Neural cell (in vitro differentiated cells): ENCODE measurements at regions not wholly inside any gene's neighbourhood (a gene's known extent, or its start where the extent isn't known, plus 50 kb on each side); places are given as distances from the start of the nearest gene placed in this dataset.

Experiments used
- EP300 ChIP-seq: fragments of 450-650 bp; conservative IDR thresholded peaks from 2 replicates; pipeline ENCODE4 v1.6.1; 2014; ENCODE audit warnings: antibody characterized with exemption, mild to moderate bottlenecking, moderate library complexity; ENCODE audit not compliant: poor library complexity, severe bottlenecking
- EZH2 ChIP-seq: fragments of 200-600, 300-800 bp; shearing (Covaris generic), sonication (generic); IDR thresholded peaks from 2 replicates; pipeline ENCODE4 v1.6.1; 2014; ENCODE audit warnings: antibody characterized with exemption, low read length, borderline replicate concordance, mild to moderate bottlenecking; ENCODE audit not compliant: insufficient read depth, poor library complexity, severe bottlenecking
- MXI1 ChIP-seq: fragments of 450-650 bp; conservative IDR thresholded peaks from 2 replicates; pipeline ENCODE4 v1.6.1; 2014; ENCODE audit warnings: antibody characterized with exemption, mild to moderate bottlenecking; ENCODE audit not compliant: poor library complexity, severe bottlenecking
- POLR2AphosphoS5 ChIP-seq: IDR thresholded peaks from 2 replicates; pipeline ENCODE4 v1.6.1; 2012
- TF ChIP-seq, protein P1 (sequence below): fragments of 450-650 bp; IDR thresholded peaks from 2 replicates; pipeline ENCODE4 v1.5.1; 2014; ENCODE audit warnings: antibody characterized with exemption, mild to moderate bottlenecking, moderate library complexity; ENCODE audit not compliant: poor library complexity, severe bottlenecking

DNA sequence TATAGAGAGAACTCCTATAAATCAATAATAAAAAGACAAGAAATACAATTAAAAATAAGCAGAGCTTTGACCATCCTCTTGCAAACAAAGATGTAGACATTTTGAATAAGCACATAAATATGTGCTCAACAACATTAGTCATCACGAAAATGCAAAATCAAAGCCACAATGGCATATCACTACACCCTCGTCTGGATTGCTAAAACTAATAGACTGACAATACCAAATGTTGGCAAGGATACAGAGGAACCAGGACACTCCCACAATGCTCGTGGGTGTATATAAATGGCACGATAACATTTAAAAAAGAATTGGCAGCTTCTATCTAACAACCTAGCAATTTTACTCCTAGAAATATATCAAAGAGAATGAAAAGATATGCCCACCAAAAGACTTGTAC is 530.8 kb downstream of the HAPSTR1 start:
- TF ChIP-seq POLR2AphosphoS5 = no peak
- TF ChIP-seq, protein P1, sequence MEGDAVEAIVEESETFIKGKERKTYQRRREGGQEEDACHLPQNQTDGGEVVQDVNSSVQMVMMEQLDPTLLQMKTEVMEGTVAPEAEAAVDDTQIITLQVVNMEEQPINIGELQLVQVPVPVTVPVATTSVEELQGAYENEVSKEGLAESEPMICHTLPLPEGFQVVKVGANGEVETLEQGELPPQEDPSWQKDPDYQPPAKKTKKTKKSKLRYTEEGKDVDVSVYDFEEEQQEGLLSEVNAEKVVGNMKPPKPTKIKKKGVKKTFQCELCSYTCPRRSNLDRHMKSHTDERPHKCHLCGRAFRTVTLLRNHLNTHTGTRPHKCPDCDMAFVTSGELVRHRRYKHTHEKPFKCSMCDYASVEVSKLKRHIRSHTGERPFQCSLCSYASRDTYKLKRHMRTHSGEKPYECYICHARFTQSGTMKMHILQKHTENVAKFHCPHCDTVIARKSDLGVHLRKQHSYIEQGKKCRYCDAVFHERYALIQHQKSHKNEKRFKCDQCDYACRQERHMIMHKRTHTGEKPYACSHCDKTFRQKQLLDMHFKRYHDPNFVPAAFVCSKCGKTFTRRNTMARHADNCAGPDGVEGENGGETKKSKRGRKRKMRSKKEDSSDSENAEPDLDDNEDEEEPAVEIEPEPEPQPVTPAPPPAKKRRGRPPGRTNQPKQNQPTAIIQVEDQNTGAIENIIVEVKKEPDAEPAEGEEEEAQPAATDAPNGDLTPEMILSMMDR = no peak
- no peak for TF ChIP-seq EP300
- TF ChIP-seq EZH2 = no peak
- no peak for TF ChIP-seq MXI1
